ENCODE measurements at regions not wholly inside any gene's neighbourhood (a gene's known extent, or its start where the extent isn't known, plus 50 kb on each side); places are given as distances from the start of the nearest gene placed in this dataset.

GRCh38 chr17:70608957-70609356, 439.6 kb downstream of the KCNJ2 start:
- DNase-seq: no peak
- Mint-ChIP-seq H3K27me3 (no peaks in the 10 kb centered on the region), H3K27ac (no peak overlapping the region), H3K36me3 (no peaks in the 10 kb centered on the region), H3K4me3 (no peak overlapping the region), H3K9me3 (no peaks in the 10 kb centered on the region), H3K4me1 (no peaks in the 10 kb centered on the region)
- POLR2A ChIA-PET: no interaction called here
- ATAC-seq (ENCODE audit: low read depth): no peak

DNA sequence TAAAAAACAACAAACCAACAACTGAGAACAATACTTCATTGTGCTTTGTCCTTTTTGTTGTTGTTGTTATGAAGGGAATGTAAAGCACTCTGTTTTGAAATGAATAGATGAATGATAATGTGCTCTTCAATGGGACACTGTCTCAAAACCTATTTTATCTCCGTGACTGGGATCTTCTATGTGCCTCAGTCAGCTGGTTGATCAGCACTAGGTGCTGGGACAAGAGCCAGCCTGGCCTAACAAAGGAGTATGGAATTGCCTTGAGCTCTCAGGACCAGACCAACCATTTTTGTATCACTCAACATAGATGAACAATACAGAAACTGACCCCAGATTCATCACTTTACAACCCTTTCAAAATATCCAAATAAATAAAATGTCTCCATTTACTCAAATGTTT, 440.2 kb downstream of the KCNJ2 start:
- ATAC-seq (ENCODE audit: low read depth) (no peak), DNase-seq (no peak)
- Mint-ChIP-seq H3K27me3 (no peaks in the 10 kb centered on the region), H3K4me3 (no peak overlapping the region), H3K4me1 (no peaks in the 10 kb centered on the region), H3K27ac (no peak overlapping the region), H3K36me3 (no peaks in the 10 kb centered on the region), H3K9me3 (no peaks in the 10 kb centered on the region)
- POLR2A ChIA-PET: no interaction called here

DNA sequence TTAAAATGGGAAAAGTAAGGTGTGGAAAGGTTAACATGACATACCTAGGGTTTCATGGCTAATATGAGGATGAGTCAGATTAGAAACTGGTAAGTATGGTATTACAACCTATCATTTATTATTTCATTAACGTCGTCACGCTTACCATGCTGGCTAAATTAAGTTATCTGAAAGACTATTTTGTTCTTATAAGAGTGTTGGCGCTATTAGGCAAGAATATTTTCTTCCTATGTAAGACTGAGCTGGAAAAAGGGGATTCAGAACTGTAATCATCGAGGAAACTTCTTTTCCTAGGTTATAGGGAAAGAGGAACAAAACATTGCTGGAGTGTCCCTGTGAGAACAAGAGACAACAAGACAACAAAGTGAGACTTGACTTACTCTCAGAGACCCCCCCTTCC, 440.8 kb downstream of the KCNJ2 start:
- no peaks in the 10 kb centered on the region for H3K4me1 Mint-ChIP-seq
- DNase-seq (no peak), ATAC-seq (ENCODE audit: low read depth) (no peak)
- POLR2A ChIA-PET: no interaction called here
- H3K27me3 Mint-ChIP-seq: no peaks in the 10 kb centered on the region
- no peaks in the 10 kb centered on the region for H3K36me3 Mint-ChIP-seq
- no peak overlapping the region for H3K27ac Mint-ChIP-seq
- no peak overlapping the region for H3K4me3 Mint-ChIP-seq
- H3K9me3 Mint-ChIP-seq: no peaks in the 10 kb centered on the region

DNA sequence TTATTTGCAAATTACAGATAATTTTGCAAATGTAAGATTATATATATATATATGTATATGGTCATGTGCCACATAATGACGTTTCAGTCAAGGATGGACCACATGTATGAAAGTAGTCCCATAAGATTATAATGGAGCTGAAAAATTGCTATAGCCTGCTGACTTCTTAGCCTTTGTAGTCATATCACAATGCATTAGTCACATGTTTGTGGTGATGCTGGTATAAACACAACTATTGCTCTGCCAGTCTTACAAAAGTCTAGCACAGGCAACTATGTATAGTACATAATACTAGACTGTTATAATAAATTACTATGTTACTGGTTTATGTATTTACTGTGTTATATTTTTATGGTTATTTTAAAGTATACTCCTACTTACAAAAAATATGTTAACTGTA, 444.3 kb downstream of the KCNJ2 start:
- Mint-ChIP-seq H3K4me3 (no peak overlapping the region), H3K4me1 (no peaks in the 10 kb centered on the region), H3K27ac (no peak overlapping the region), H3K36me3 (no peaks in the 10 kb centered on the region), H3K9me3 (no peaks in the 10 kb centered on the region), H3K27me3 (no peaks in the 10 kb centered on the region)
- POLR2A ChIA-PET: no interaction called here
- ATAC-seq (ENCODE audit: low read depth): no peak
- no peak for DNase-seq

DNA sequence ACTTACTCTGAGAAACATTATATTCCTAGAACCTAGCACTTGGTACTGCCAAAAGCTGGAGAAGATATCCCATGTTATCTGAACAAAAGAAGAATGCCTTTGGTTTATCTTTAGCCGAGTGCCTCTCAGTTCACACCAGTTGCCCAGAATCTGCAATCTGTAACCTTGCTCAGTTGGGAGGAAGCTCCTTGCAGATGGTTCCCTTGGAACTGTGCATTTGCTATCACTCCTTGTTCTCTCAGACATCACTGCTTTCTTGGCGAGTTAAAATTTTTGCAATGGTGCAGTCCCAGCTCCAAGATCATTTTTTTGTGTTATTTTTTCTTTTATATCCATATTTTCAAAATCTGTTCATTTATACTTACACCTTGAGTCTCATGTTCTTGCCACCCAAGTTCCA, 446.5 kb downstream of the KCNJ2 start:
- Mint-ChIP-seq H3K4me3 (no peak overlapping the region), H3K27me3 (no peaks in the 10 kb centered on the region), H3K4me1 (no peaks in the 10 kb centered on the region), H3K36me3 (no peaks in the 10 kb centered on the region), H3K9me3 (no peaks in the 10 kb centered on the region), H3K27ac (no peak overlapping the region)
- no peak for ATAC-seq (ENCODE audit: low read depth)
- POLR2A ChIA-PET: no interaction called here
- DNase-seq: no peak

DNA sequence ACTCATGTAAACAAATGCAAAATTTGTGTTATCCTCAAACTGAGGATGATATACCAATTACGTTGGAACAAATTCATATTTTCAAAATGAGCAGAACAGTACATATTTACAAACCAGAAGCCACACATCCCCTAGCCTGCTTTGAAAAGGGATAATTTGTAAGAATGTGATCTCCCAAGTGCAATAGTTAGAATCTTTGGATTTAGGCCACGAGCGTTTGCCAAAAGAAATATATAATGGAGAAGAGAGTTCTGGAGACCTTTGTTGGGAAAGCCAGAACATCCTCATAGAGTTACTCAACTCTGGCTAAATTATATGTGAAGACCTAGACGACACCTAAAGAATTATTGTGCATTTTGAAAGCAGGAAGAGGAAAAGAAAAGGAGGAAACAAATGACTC, 449.3 kb downstream of the KCNJ2 start:
- no peak overlapping the region for H3K27ac Mint-ChIP-seq
- H3K9me3 Mint-ChIP-seq: no peaks in the 10 kb centered on the region
- ATAC-seq (ENCODE audit: low read depth): no peak
- no peaks in the 10 kb centered on the region for H3K27me3 Mint-ChIP-seq
- H3K4me3 Mint-ChIP-seq: no peak overlapping the region
- no peaks in the 10 kb centered on the region for H3K36me3 Mint-ChIP-seq
- H3K4me1 Mint-ChIP-seq: no peaks in the 10 kb centered on the region
- no peak for DNase-seq
- POLR2A ChIA-PET: no interaction called here

GRCh38 chr17:70621566-70621965, 452.2 kb downstream of the KCNJ2 start:
- H3K4me1 Mint-ChIP-seq: no peaks in the 10 kb centered on the region
- no peaks in the 10 kb centered on the region for H3K36me3 Mint-ChIP-seq
- H3K9me3 Mint-ChIP-seq: no peaks in the 10 kb centered on the region
- DNase-seq: no peak
- H3K4me3 Mint-ChIP-seq: no peak overlapping the region
- no peak for ATAC-seq (ENCODE audit: low read depth)
- H3K27me3 Mint-ChIP-seq: no peaks in the 10 kb centered on the region
- POLR2A ChIA-PET: no interaction called here
- no peak overlapping the region for H3K27ac Mint-ChIP-seq

DNA sequence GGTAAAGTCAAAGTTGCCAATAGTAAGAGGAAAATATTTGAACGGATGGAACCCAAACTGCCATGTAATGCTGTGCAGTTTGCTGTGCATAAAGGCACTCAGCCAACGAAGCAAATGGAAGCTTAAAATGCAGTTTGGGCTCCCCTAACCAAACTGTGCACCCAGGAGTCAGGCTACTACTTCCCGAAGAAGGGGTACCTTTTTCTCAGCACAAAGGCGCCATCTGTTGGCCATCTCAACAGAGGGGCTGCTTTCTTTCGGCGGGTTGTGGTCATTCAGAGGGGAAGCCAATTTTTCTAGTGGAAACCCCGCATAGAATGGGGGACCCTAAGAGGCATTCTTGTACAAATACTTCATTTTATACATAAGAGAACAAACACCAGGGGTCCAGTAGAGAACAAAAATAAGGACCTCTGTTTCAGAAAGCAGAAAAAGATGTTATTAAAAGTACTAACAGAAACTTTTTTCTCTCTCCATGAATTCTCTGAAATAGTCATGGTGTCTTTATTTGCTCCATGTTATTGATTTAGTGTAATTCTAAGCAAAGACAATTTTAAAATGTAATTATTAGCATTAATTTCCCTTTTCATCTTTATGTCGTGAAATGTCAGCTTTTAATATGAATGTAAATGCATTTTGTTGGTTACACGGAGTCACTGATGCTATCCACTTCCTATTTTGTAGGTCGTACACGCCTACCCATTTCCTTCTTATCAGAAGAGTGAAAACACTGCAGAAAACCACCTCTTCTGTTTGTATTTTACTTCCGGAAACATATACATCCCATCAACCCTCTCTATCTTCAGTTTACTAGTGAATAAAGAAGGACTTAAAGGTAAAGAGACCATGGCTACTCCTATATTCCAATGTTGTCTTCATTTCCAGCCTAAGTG, 453.3 kb downstream of the KCNJ2 start:
- POLR2A ChIA-PET: no interaction called here
- no peak overlapping the region for H3K4me3 Mint-ChIP-seq
- no peaks in the 10 kb centered on the region for H3K27me3 Mint-ChIP-seq
- no peak overlapping the region for H3K27ac Mint-ChIP-seq
- no peaks in the 10 kb centered on the region for H3K36me3 Mint-ChIP-seq
- no peak for ATAC-seq (ENCODE audit: low read depth)
- no peaks in the 10 kb centered on the region for H3K9me3 Mint-ChIP-seq
- no peak for DNase-seq
- H3K4me1 Mint-ChIP-seq: no peaks in the 10 kb centered on the region

- Mint-ChIP-seq H3K9me3 (no peaks in the 10 kb centered on the region), H3K27ac (no peak overlapping the region), H3K4me3 (no peak overlapping the region), H3K27me3 (no peaks in the 10 kb centered on the region), H3K36me3 (no peaks in the 10 kb centered on the region), H3K4me1 (no peaks in the 10 kb centered on the region)
- ATAC-seq (ENCODE audit: low read depth): no peak
- POLR2A ChIA-PET: no interaction called here
- no peak for DNase-seq
These were observed 454.9 kb downstream of the KCNJ2 start for GRCh38 chr17:70624211-70624610.

- Mint-ChIP-seq H3K27ac (no peak overlapping the region), H3K4me1 (no peaks in the 10 kb centered on the region)
- POLR2A ChIA-PET: no interaction called here
These were observed 460.6 kb downstream of the KCNJ2 start for GRCh38 chr17:70629902-70630301.

DNA sequence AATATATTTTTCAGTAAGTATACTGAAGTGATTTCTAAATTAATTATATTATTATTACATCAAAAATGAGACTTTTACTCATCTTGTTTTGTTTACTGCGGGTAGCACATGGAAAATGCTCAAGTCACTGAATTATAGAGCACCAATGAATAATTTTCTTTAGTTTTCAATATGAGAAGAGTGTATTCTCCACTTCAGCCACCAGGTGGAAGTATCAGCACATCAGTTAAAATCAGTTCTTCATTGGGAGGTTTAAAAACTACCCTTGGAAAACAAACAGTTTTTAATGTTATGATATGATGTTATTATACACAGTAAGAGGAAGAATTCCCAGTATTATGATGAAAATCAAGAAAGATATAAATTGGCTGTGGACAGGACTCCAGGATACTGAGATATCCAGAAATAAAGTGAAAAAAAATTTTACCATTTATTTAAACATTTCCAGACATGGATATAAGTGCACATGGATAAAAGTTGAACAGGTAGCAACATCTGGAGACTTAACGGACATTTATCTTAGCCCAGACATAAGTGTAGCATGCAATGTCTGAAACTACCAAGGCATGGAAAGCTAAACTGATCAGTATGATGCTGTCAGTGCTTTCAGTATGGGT, 467.3 kb downstream of the KCNJ2 start:
- H3K27ac Mint-ChIP-seq: no peak overlapping the region
- H3K4me1 Mint-ChIP-seq: no peaks in the 10 kb centered on the region
- H3K4me3 Mint-ChIP-seq: no peak overlapping the region
- no peaks in the 10 kb centered on the region for H3K36me3 Mint-ChIP-seq
- DNase-seq (no peak), ATAC-seq (ENCODE audit: low read depth) (no peak)
- POLR2A ChIA-PET: no interaction called here
- H3K9me3 Mint-ChIP-seq: no peaks in the 10 kb centered on the region
- no peaks in the 10 kb centered on the region for H3K27me3 Mint-ChIP-seq

More at GRCh38 chr17:70629902-70630301, 460.6 kb downstream of the KCNJ2 start:
- DNase-seq (no peak), ATAC-seq (ENCODE audit: low read depth) (no peak)
- Mint-ChIP-seq H3K36me3 (no peaks in the 10 kb centered on the region), H3K27me3 (no peaks in the 10 kb centered on the region), H3K9me3 (no peaks in the 10 kb centered on the region), H3K4me3 (no peak overlapping the region)

DNA sequence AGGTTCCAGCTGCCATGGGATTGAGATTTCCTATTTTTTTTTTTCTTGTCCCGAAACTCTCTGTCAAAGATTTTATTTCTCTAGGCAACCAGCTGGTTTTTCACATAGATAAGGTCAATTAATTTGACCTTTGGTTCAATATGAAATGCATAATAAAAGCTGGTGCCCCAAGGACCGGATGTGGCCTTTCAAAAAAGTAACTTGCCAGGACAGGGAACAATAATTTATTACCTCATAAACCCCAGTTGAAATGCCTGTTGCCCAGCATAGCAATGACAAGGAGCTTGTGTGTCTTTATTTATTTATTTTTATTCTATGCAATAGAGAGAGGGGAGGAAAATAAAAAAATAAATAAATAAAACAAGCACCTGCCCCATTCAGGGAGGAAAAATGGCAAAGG, 472.7 kb downstream of the KCNJ2 start:
- Mint-ChIP-seq H3K4me3 (no peak overlapping the region), H3K27ac (no peak overlapping the region), H3K27me3 (peaks cover 2% of the 10 kb centered on the region), H3K9me3 (no peaks in the 10 kb centered on the region), H3K36me3 (no peaks in the 10 kb centered on the region), H3K4me1 (no peaks in the 10 kb centered on the region)
- DNase-seq (no peak), ATAC-seq (ENCODE audit: low read depth) (no peak)
- POLR2A ChIA-PET: no interaction called here

DNA sequence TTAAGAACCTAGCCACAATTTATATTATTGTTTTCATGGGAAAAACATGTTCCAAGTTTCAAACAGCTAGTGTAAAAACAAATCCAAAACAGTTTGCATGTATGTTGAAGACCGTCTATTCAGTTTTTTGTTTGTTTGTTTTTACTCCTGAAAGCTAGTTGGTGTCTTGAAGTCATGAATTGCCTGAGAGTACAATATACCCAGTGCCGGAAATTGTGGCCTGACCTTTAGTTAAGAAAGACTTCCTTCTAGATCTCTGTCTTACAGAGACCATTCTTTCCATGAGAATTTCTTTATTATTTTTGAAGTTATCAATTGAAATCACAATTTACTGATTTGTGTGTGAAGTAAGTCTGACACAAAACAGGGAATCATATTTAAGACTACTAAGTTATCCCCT, 474.8 kb downstream of the KCNJ2 start:
- H3K9me3 Mint-ChIP-seq: no peaks in the 10 kb centered on the region
- H3K27me3 Mint-ChIP-seq: peaks cover 2% of the 10 kb centered on the region
- no peak for DNase-seq
- H3K36me3 Mint-ChIP-seq: no peaks in the 10 kb centered on the region
- no peak for ATAC-seq (ENCODE audit: low read depth)
- no peak overlapping the region for H3K27ac Mint-ChIP-seq
- POLR2A ChIA-PET: no interaction called here
- H3K4me1 Mint-ChIP-seq: no peaks in the 10 kb centered on the region
- H3K4me3 Mint-ChIP-seq: no peak overlapping the region

DNA sequence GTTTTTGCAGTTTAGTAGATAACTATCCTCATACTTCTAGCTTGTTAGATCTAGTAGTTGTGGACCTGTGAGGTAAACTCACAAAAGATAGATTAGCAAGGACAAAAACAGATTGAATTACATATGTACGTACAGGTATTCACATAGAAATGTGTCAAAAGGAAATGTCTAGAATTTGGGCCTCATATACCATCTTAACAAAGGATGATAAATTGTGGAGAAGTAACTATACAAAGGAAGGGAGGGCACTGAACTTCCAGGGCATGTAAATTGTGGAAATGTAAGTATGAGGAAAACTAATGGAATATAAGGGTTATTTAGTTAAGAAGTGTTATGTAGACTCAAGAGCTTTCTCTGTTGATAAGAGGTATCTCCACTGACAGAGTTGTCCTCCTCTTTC, 477.3 kb downstream of the KCNJ2 start:
- H3K27ac Mint-ChIP-seq: no peak overlapping the region
- POLR2A ChIA-PET: no interaction called here
- no peaks in the 10 kb centered on the region for H3K36me3 Mint-ChIP-seq
- H3K9me3 Mint-ChIP-seq: no peaks in the 10 kb centered on the region
- ATAC-seq (ENCODE audit: low read depth): no peak
- no peaks in the 10 kb centered on the region for H3K4me1 Mint-ChIP-seq
- H3K27me3 Mint-ChIP-seq: peaks cover 2% of the 10 kb centered on the region
- H3K4me3 Mint-ChIP-seq: no peak overlapping the region
- DNase-seq: no peak
